ENCODE measurements at regions not wholly inside any gene's neighbourhood (a gene's known extent, or its start where the extent isn't known, plus 50 kb on each side); places are given as distances from the start of the nearest gene placed in this dataset.

DNA sequence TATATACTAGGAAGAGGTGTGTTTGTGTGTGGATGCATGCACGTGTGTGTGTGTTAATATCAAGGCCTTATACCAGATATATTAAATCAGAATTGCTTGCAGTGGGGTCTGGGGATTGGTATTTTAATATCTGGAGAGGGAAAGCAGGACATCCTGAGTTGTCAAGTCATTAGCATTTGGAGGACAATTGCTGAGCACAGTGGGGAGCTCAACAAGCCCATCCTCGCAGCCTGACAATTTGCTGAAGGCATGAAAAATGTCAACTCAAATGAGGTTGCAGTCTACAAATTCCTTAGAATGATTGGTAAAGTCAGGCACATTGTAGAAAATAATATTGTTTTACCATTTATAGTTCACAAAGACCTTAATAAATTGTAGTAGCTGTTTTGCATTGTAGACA lies 627.4 kb downstream of the LRRC70 start:
- TF ChIP-seq, protein P1, sequence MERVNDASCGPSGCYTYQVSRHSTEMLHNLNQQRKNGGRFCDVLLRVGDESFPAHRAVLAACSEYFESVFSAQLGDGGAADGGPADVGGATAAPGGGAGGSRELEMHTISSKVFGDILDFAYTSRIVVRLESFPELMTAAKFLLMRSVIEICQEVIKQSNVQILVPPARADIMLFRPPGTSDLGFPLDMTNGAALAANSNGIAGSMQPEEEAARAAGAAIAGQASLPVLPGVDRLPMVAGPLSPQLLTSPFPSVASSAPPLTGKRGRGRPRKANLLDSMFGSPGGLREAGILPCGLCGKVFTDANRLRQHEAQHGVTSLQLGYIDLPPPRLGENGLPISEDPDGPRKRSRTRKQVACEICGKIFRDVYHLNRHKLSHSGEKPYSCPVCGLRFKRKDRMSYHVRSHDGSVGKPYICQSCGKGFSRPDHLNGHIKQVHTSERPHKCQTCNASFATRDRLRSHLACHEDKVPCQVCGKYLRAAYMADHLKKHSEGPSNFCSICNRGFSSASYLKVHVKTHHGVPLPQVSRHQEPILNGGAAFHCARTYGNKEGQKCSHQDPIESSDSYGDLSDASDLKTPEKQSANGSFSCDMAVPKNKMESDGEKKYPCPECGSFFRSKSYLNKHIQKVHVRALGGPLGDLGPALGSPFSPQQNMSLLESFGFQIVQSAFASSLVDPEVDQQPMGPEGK (CRISPR knock-in tag; IDR thresholded peaks at IDR 0.05; ENCODE audit: borderline replicate concordance) = no peak
- TF ChIP-seq SETDB1 (IDR thresholded peaks at IDR 0.05; ENCODE audit: low read length) = no peak
- no peak for TF ChIP-seq BACH1 (tag; IDR thresholded peaks at IDR 0.05)
- no peak for TF ChIP-seq NBN (IDR thresholded peaks at IDR 0.05; ENCODE audit: low read depth)
- TF ChIP-seq, protein P2, sequence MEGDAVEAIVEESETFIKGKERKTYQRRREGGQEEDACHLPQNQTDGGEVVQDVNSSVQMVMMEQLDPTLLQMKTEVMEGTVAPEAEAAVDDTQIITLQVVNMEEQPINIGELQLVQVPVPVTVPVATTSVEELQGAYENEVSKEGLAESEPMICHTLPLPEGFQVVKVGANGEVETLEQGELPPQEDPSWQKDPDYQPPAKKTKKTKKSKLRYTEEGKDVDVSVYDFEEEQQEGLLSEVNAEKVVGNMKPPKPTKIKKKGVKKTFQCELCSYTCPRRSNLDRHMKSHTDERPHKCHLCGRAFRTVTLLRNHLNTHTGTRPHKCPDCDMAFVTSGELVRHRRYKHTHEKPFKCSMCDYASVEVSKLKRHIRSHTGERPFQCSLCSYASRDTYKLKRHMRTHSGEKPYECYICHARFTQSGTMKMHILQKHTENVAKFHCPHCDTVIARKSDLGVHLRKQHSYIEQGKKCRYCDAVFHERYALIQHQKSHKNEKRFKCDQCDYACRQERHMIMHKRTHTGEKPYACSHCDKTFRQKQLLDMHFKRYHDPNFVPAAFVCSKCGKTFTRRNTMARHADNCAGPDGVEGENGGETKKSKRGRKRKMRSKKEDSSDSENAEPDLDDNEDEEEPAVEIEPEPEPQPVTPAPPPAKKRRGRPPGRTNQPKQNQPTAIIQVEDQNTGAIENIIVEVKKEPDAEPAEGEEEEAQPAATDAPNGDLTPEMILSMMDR (IDR thresholded peaks at IDR 0.05 in 2 of 3, conservative IDR thresholded peaks at IDR 0.05 in 1 of 3; ENCODE audit: insufficient read depth in 2 of 3, low read depth in 1 of 3, low read length in 3 of 3) = no peak
- TF ChIP-seq EZH2 (IDR thresholded peaks at IDR 0.05; ENCODE audit: borderline replicate concordance, low read depth, low read length) = no peak
- TF ChIP-seq HDAC6 (IDR thresholded peaks at IDR 0.05; ENCODE audit: low read depth, low read length) = no peak
- TF ChIP-seq, protein P3, sequence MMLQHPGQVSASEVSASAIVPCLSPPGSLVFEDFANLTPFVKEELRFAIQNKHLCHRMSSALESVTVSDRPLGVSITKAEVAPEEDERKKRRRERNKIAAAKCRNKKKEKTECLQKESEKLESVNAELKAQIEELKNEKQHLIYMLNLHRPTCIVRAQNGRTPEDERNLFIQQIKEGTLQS (IDR thresholded peaks at IDR 0.05) = no peak
- TF ChIP-seq, protein P3 (CRISPR knock-in tag; conservative IDR thresholded peaks at IDR 0.05) = no peak

Measured in K562 (cell line).